Neural cell (in vitro differentiated cells): ENCODE measurements at regions not wholly inside any gene's neighbourhood (a gene's known extent, or its start where the extent isn't known, plus 50 kb on each side); places are given as distances from the start of the nearest gene placed in this dataset.

Experiments
- H2AFZ ChIP-seq: fragments of 200-600, 300-800 bp; sonication (generic), shearing (Covaris generic); 2 replicates; pipeline ENCODE4 v1.6.0; 2014; ENCODE audit warnings: low read depth, mild to moderate bottlenecking, antibody characterized with exemption, low read length, moderate library complexity
- H3F3A ChIP-seq: fragments of 200-600 bp; shearing (Covaris generic); 2 replicates; pipeline ENCODE4 v1.6.1; 2016; ENCODE audit warnings: mild to moderate bottlenecking, moderate library complexity, mixed read lengths, antibody characterized with exemption, low read length; ENCODE audit not compliant: insufficient read depth, poor library complexity, severe bottlenecking
- H3K27ac ChIP-seq: fragments of 200-600, 300-800 bp; sonication (generic), shearing (Covaris generic); 2 replicates; pipeline ENCODE4 v1.5.1; 2014; ENCODE audit warnings: mild to moderate bottlenecking, low read length, moderate library complexity
- H3K27me3 ChIP-seq: fragments of 300-800, 200-600 bp; sonication (generic), shearing (Covaris generic); 2 replicates; pipeline ENCODE4 v1.6.0; 2014; ENCODE audit warnings: mild to moderate bottlenecking, low read depth, low read length, moderate library complexity; ENCODE audit not compliant: insufficient read depth
- H3K36me3 ChIP-seq: fragments of 300-800, 200-600 bp; sonication (generic), shearing (Covaris generic); 2 replicates; pipeline ENCODE4 v1.5.1; 2014; ENCODE audit warnings: mild to moderate bottlenecking, antibody characterized with exemption, low read length, moderate library complexity; ENCODE audit not compliant: insufficient read depth
- H3K4me2 ChIP-seq: fragments of 300-800, 200-600 bp; sonication (generic), shearing (Covaris generic); 2 replicates; pipeline ENCODE4 v1.6.0; 2014; ENCODE audit warnings: mild to moderate bottlenecking, low read length
- H3K4me3 ChIP-seq: fragments of 300-800, 200-600 bp; sonication (generic), shearing (Covaris generic); 2 replicates; pipeline ENCODE4 v1.5.1; 2014; ENCODE audit warnings: mild to moderate bottlenecking, low read length, moderate library complexity
- H3K79me2 ChIP-seq: fragments of 200-600 bp; shearing (Covaris generic); replicated peaks from 2 replicates; pipeline ENCODE4 v1.6.0; 2014; ENCODE audit warnings: mild to moderate bottlenecking, low read length, moderate library complexity; ENCODE audit not compliant: insufficient read depth
- H3K9ac ChIP-seq: fragments of 300-800, 200-600 bp; sonication (generic), shearing (Covaris generic); 2 replicates; pipeline ENCODE4 v1.6.1; 2016; ENCODE audit warnings: mild to moderate bottlenecking, low read length, mixed read lengths
- H3K9me2 ChIP-seq: fragments of 200-600 bp; shearing (Covaris generic); 2 replicates; pipeline ENCODE4 v1.6.1; 2016; ENCODE audit warnings: mild to moderate bottlenecking, low read length, mixed read lengths; ENCODE audit not compliant: insufficient read depth
- H3K9me3 ChIP-seq: fragments of 200-600, 300-800 bp; sonication (generic), shearing (Covaris generic); 2 replicates; pipeline ENCODE4 v1.6.1; 2016; ENCODE audit warnings: mild to moderate bottlenecking, mixed run types, low read length, moderate library complexity, mixed read lengths
- H4K20me1 ChIP-seq: fragments of 200-600 bp; shearing (Covaris generic); 2 replicates; pipeline ENCODE4 v1.6.1; 2016; ENCODE audit warnings: mild to moderate bottlenecking, mixed run types; ENCODE audit not compliant: insufficient read depth
- CTCF ChIP-seq: fragments of 450-650 bp; IDR thresholded peaks from 2 replicates; pipeline ENCODE4 v1.5.1; 2014; ENCODE audit warnings: antibody characterized with exemption, mild to moderate bottlenecking, moderate library complexity; ENCODE audit not compliant: poor library complexity, severe bottlenecking
- EP300 ChIP-seq: fragments of 450-650 bp; conservative IDR thresholded peaks from 2 replicates; pipeline ENCODE4 v1.6.1; 2014; ENCODE audit warnings: antibody characterized with exemption, mild to moderate bottlenecking, moderate library complexity; ENCODE audit not compliant: poor library complexity, severe bottlenecking
- EZH2 ChIP-seq: fragments of 200-600, 300-800 bp; shearing (Covaris generic), sonication (generic); IDR thresholded peaks from 2 replicates; pipeline ENCODE4 v1.6.1; 2014; ENCODE audit warnings: antibody characterized with exemption, low read length, borderline replicate concordance, mild to moderate bottlenecking; ENCODE audit not compliant: insufficient read depth, poor library complexity, severe bottlenecking
- MXI1 ChIP-seq: fragments of 450-650 bp; conservative IDR thresholded peaks from 2 replicates; pipeline ENCODE4 v1.6.1; 2014; ENCODE audit warnings: antibody characterized with exemption, mild to moderate bottlenecking; ENCODE audit not compliant: poor library complexity, severe bottlenecking
- POLR2AphosphoS5 ChIP-seq: IDR thresholded peaks from 2 replicates; pipeline ENCODE4 v1.6.1; 2012
- RAD21 ChIP-seq: fragments of 450-650 bp; conservative IDR thresholded peaks from 2 replicates; pipeline ENCODE4 v1.6.1; 2014; ENCODE audit warnings: antibody characterized with exemption, mild to moderate bottlenecking, moderate library complexity
- SMC3 ChIP-seq: fragments of 450-650 bp; conservative IDR thresholded peaks from 2 replicates; pipeline ENCODE4 v1.6.1; 2014; ENCODE audit warnings: antibody characterized with exemption, mild to moderate bottlenecking, moderate library complexity; ENCODE audit not compliant: poor library complexity
- TAF1 ChIP-seq: IDR thresholded peaks from 2 replicates; pipeline ENCODE4 v1.6.1; 2012; ENCODE audit warnings: low read depth
- TF ChIP-seq, protein P1 (sequence below): IDR thresholded peaks from 2 replicates; pipeline ENCODE4 v1.6.1; 2012; ENCODE audit warnings: borderline replicate concordance

DNA sequence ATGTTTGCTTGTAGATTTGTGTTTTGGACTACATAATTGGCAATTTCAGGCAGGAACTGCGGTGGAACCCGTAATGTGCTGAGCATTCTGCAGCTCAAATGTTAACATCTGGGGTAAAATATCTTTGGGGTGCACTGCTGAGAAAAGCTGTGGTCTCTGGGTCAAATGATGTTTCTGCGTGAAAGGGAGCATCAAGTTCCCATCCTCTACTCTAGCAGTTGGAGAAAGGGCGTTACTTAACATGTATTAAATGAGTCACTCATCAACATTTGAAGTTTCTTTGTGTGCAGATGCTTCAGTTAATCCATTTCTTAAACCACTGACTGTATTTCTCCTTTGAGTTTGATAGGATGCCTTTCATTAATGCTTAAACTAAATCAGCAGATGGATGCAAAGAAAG lies 273.1 kb upstream of the PITRM1 start:
- Histone ChIP-seq H4K20me1 (no peaks in the 10 kb centered on the region), H3K9me3 (no peaks in the 10 kb centered on the region), H3K79me2 (no peaks in the 10 kb centered on the region), H3K4me2 (no peak overlapping the region), H3K36me3 (no peaks in the 10 kb centered on the region), H3K27me3 (no peaks in the 10 kb centered on the region), H3K27ac (no peak overlapping the region), H3K9ac (no peak overlapping the region), H2AFZ (no peak overlapping the region), H3K9me2 (no peaks in the 10 kb centered on the region), H3K4me3 (no peak overlapping the region), H3F3A (no peaks in the 10 kb centered on the region)
- TF ChIP-seq SMC3 (no peak), EP300 (no peak), POLR2AphosphoS5 (no peak), EZH2 (no peak), CTCF (no peak), RAD21 (no peak), MXI1 (no peak), TAF1 (no peak)
- TF ChIP-seq, protein P1, sequence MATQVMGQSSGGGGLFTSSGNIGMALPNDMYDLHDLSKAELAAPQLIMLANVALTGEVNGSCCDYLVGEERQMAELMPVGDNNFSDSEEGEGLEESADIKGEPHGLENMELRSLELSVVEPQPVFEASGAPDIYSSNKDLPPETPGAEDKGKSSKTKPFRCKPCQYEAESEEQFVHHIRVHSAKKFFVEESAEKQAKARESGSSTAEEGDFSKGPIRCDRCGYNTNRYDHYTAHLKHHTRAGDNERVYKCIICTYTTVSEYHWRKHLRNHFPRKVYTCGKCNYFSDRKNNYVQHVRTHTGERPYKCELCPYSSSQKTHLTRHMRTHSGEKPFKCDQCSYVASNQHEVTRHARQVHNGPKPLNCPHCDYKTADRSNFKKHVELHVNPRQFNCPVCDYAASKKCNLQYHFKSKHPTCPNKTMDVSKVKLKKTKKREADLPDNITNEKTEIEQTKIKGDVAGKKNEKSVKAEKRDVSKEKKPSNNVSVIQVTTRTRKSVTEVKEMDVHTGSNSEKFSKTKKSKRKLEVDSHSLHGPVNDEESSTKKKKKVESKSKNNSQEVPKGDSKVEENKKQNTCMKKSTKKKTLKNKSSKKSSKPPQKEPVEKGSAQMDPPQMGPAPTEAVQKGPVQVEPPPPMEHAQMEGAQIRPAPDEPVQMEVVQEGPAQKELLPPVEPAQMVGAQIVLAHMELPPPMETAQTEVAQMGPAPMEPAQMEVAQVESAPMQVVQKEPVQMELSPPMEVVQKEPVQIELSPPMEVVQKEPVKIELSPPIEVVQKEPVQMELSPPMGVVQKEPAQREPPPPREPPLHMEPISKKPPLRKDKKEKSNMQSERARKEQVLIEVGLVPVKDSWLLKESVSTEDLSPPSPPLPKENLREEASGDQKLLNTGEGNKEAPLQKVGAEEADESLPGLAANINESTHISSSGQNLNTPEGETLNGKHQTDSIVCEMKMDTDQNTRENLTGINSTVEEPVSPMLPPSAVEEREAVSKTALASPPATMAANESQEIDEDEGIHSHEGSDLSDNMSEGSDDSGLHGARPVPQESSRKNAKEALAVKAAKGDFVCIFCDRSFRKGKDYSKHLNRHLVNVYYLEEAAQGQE, result no peak

DNA sequence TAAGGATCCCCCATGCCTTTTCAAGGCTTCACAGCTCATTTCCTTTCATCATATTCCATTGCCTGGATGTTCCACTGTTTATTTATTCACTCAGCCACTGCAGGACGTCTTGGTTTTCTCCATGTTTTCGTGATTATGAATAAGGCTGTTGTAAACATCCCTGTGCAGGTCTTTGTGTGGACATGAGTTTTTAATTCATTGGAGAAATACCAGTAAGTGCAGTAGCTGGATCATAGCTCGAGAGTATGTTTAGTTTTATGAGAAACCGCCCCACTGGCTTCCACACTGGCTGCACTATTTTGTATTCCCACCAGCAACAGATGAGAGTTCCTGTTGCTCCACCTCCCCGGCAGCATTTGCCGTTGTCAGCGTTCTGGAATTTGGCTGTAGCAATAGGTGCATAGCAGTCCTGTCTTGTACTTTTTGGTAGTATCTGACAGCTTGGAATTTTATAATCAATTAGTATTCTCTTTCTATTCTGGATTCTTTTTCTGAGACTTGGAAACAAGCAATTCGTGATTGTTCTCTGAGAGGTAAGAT lies 269.9 kb upstream of the PITRM1 start:
- Histone ChIP-seq H3F3A (no peaks in the 10 kb centered on the region), H3K79me2 (no peaks in the 10 kb centered on the region), H3K9me2 (no peaks in the 10 kb centered on the region), H3K27ac (no peak overlapping the region), H3K9ac (no peak overlapping the region), H3K9me3 (no peaks in the 10 kb centered on the region), H3K36me3 (no peaks in the 10 kb centered on the region), H3K4me2 (no peak overlapping the region), H2AFZ (no peak overlapping the region), H3K4me3 (no peak overlapping the region), H3K27me3 (no peaks in the 10 kb centered on the region), H4K20me1 (no peaks in the 10 kb centered on the region)
- TF ChIP-seq SMC3 (no peak), CTCF (no peak), MXI1 (no peak), POLR2AphosphoS5 (no peak), TAF1 (no peak), EP300 (no peak), RAD21 (no peak), EZH2 (no peak)
- TF ChIP-seq, protein P1, result no peak
